ENCODE measurements at regions not wholly inside any gene's neighbourhood (a gene's known extent, or its start where the extent isn't known, plus 50 kb on each side); places are given as distances from the start of the nearest gene placed in this dataset.
A peak's percentile ranks its signal among the peaks of the same experiment; 100 is the strongest.

DNA sequence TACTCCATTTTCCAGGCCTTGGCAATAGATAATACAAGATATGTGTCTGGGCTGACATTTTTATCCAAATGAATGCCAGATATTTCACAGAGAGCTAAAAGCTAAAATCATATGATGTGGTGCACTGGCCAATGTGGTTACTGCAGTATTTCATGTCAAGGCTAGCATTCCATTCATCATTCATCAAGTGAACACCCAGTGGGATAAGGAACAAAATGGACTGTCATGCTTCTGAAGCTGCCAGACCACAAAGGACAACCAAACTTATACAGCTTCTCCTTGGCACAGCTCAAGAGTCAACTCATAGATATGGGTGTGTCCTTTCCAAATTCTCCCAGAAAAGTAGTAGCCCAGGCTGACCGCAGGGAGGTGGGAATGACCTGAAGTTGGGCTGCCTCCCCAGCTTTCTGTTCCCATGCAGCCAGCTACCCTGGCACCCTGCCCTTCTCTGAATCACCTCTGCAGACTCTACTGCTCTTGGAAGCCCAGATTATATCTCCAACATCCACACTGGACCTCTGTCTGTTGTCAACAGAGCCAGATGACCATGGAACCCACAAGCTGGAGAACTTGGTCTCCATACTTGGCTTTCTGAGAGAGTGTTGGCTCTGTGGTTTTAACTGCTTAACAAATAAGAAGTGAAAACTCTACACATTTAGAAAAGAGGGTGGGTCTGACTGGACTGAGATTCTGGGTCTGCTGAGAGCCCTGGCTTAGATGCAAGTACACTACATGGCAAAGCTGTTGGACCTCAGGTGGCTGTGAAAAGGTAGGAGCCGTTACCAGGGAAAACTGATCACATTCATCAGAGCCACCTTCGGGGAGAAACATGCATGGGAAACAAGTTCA, 122.8 kb downstream of the ALDH8A1 start:
- H3K4me1 ChIP-seq = no peaks in the 10 kb centered on the region
- H3K27ac ChIP-seq = no peak overlapping the region
- peak; percentile 92 for DNase-seq (ENCODE audit: low spot score)
- no peak overlapping the region for H3K4me3 ChIP-seq
- H3K36me3 ChIP-seq = no peaks in the 10 kb centered on the region
- TF ChIP-seq, protein P1, sequence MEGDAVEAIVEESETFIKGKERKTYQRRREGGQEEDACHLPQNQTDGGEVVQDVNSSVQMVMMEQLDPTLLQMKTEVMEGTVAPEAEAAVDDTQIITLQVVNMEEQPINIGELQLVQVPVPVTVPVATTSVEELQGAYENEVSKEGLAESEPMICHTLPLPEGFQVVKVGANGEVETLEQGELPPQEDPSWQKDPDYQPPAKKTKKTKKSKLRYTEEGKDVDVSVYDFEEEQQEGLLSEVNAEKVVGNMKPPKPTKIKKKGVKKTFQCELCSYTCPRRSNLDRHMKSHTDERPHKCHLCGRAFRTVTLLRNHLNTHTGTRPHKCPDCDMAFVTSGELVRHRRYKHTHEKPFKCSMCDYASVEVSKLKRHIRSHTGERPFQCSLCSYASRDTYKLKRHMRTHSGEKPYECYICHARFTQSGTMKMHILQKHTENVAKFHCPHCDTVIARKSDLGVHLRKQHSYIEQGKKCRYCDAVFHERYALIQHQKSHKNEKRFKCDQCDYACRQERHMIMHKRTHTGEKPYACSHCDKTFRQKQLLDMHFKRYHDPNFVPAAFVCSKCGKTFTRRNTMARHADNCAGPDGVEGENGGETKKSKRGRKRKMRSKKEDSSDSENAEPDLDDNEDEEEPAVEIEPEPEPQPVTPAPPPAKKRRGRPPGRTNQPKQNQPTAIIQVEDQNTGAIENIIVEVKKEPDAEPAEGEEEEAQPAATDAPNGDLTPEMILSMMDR (IDR thresholded peaks at IDR 0.05) = no peak
- H3K27me3 ChIP-seq = no peaks in the 10 kb centered on the region
- H3K9me3 ChIP-seq = no peaks in the 10 kb centered on the region

DNA sequence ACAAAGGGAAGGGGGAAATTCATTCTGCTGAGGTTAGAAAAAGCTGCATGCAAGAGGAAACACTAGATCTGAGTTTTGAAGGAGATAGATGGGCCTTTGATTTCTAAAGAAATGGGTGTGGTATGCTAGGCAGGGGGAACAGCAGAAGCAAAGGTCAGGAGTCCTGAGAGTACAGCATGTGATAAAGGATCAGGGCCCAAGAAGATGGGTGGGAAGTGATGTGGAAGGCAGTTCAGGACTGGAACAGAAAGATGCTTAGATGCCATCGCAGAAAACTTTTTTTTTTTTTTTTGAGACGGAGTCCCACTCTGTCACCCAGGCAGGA, 126.2 kb downstream of the ALDH8A1 start:
- Histone ChIP-seq H3K4me1 (no peaks in the 10 kb centered on the region), H3K9me3 (no peaks in the 10 kb centered on the region), H3K27me3 (no peaks in the 10 kb centered on the region), H3K27ac (no peak overlapping the region), H3K4me3 (no peak overlapping the region), H3K36me3 (no peaks in the 10 kb centered on the region)
- no peak for DNase-seq (ENCODE audit: low spot score)
- TF ChIP-seq, protein P1 (IDR thresholded peaks at IDR 0.05) = no peak

DNA sequence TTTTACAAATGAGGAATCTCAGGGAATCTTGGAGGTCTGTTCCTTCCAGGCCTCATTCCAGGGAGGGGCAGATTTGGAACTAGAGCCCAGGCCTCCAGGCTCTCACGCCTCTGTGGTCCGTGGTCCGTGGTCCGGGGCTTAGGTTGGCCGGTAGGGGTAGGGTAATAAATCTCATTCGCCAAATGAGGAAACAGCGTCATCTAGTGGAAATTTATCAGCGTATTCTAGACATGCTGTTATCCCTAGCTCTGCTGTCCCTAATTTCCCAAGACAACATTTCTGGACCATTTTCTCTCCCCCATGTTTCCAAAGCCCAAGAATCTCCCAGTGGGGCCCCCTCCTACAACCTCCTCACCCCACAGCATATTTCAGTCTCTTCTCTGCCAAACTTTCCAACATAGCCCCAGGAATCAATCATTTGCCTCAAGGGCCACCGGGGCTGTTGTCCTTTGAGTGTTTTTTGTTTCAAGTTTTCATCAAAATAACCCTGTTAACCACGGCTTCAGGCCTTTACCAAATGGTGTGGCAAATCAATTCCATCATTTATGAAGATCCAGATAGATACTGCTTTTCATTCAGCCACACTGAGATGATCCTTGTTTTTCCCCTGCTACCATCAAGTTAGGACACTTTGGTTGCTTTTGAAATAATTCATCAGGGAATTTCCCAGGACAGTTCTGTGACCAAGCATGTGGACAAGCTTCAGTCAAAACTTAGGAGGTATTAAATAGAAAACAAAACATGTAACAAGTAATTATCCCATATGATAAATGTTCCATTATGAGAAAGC, 126.8 kb downstream of the ALDH8A1 start:
- Histone ChIP-seq H3K9me3 (no peaks in the 10 kb centered on the region), H3K27me3 (no peaks in the 10 kb centered on the region), H3K4me3 (no peak overlapping the region), H3K36me3 (no peaks in the 10 kb centered on the region), H3K27ac (no peak overlapping the region), H3K4me1 (no peaks in the 10 kb centered on the region)
- TF ChIP-seq, protein P1 (IDR thresholded peaks at IDR 0.05) = peak; percentile 79 to 90
- DNase-seq (ENCODE audit: low spot score) = no peak

DNA sequence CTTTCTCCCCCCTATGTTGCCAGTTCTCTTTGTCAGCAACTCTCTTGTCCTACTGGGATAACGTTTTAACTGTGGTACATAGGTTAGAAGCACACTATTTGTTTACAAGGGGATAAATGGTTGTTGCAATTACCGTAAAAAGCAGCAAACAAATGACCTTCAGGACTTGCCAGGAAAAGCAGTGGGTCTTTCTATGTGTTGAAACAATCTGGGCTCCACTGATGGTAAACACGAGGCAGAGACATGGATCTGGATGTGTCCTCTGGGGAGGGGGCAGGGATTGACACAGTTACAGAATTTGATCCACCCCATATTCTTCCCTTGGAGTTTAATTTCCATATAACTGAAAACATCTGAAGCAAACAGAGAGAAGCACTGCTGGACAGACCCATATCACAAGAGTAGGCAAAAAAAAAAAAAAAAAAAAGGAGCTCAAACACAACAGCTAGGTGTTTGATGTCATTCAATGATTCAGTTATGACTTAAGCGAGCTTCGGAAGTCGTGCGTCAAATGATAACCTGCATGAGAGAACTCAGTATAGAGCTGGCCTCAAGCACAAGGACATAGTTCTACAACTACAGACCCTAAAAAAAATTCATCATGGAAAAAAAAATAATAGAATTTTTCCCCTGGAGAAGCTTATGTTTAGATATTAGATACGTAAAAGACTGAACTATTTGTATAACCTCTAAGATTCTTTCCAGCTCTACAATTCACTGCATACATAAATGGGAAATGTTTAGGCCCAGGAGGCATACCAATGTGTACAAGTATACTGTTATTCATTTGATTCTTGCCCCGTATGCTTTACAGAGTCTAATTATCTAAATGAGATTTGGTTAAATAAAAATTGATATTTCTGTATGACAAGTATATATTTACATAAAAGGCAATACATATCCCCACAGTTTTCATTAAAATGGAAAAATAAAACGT, 127.7 kb downstream of the ALDH8A1 start:
- Histone ChIP-seq H3K4me3 (no peak overlapping the region), H3K36me3 (no peaks in the 10 kb centered on the region), H3K9me3 (no peaks in the 10 kb centered on the region), H3K4me1 (no peaks in the 10 kb centered on the region), H3K27me3 (no peaks in the 10 kb centered on the region), H3K27ac (no peak overlapping the region)
- no peak for DNase-seq (ENCODE audit: low spot score)
- TF ChIP-seq, protein P1 (IDR thresholded peaks at IDR 0.05) = no peak

- no peaks in the 10 kb centered on the region for H3K36me3 ChIP-seq
- DNase-seq (ENCODE audit: low spot score) = no peak
- TF ChIP-seq, protein P1 (IDR thresholded peaks at IDR 0.05) = no peak
- no peaks in the 10 kb centered on the region for H3K4me1 ChIP-seq
- H3K9me3 ChIP-seq = no peaks in the 10 kb centered on the region
- no peaks in the 10 kb centered on the region for H3K27me3 ChIP-seq
- H3K27ac ChIP-seq = no peak overlapping the region
- no peak overlapping the region for H3K4me3 ChIP-seq
Measured at GRCh38 chr6:134821397-134821796, 128.5 kb downstream of the ALDH8A1 start.
